ENCODE measurements at regions not wholly inside any gene's neighbourhood (a gene's known extent, or its start where the extent isn't known, plus 50 kb on each side); places are given as distances from the start of the nearest gene placed in this dataset.

DNA sequence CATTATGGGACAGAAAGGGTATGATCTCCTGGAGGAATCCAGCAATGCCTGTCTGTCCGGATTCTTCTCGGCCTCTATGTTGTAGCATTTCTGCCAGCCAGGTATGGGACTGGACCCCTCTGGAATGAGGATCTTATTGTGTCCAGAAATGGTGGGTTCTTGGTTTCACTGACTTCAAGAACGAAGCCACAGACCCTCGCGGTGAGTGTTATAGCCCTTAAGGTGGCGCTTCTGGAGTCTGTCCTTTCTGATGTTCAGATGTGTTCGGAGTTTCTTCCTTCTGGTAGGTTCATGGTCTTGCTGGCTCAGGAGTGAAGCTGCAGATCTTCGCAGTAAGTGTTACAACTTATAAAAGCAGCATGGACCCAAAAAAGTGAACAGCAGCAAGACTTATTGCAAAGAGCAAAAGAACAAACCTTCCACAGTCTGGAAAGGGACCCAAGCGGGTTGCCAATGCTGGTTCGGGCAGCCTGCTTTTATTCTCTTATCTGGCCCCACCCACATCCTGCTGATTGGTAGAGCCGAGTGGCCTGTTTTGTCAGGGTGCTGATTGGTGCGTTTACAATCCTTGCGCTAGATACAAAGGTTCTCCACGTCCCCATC is 62.3 kb upstream of the IER3 start:
- TF ChIP-seq, protein P1, sequence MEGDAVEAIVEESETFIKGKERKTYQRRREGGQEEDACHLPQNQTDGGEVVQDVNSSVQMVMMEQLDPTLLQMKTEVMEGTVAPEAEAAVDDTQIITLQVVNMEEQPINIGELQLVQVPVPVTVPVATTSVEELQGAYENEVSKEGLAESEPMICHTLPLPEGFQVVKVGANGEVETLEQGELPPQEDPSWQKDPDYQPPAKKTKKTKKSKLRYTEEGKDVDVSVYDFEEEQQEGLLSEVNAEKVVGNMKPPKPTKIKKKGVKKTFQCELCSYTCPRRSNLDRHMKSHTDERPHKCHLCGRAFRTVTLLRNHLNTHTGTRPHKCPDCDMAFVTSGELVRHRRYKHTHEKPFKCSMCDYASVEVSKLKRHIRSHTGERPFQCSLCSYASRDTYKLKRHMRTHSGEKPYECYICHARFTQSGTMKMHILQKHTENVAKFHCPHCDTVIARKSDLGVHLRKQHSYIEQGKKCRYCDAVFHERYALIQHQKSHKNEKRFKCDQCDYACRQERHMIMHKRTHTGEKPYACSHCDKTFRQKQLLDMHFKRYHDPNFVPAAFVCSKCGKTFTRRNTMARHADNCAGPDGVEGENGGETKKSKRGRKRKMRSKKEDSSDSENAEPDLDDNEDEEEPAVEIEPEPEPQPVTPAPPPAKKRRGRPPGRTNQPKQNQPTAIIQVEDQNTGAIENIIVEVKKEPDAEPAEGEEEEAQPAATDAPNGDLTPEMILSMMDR (IDR thresholded peaks at IDR 0.05): no peak
- no peak for TF ChIP-seq POLR2A (IDR thresholded peaks at IDR 0.05)
